Esophagus muscularis mucosa (tissue), 4 donors: ENCODE measurements at regions not wholly inside any gene's neighbourhood (a gene's known extent, or its start where the extent isn't known, plus 50 kb on each side); places are given as distances from the start of the nearest gene placed in this dataset.
"Not testable (repeated sequence)": the region's sequence is repeated elsewhere in the genome, so short reads cannot be mapped to it uniquely, and the experiment has no call there.

Experiments
- DNase-seq: peaks from one replicate; pipeline ENCODE4 v3.0.0-alpha.2; 2017; ENCODE audit errors: extremely low spot score
- H3K27ac ChIP-seq, 4 donors: fragments of 200-600 bp; sonication (generic); replicated peaks in 1 of 4; 1 replicate in 3 of 4; 2 replicates in 1 of 4; pipeline ENCODE4 v1.5.1; 2016 to 2019; ENCODE audit warnings: mild to moderate bottlenecking in 1 of 4
- H3K27me3 ChIP-seq, 4 donors: fragments of 200-600 bp; sonication (generic); one replicate each; pipeline versions ENCODE4 v1.5.1 to v1.6.0; 2016 to 2019
- H3K36me3 ChIP-seq, 4 donors: fragments of 200-600 bp; sonication (generic); one replicate each; pipeline ENCODE4 v1.5.1; 2016 to 2019
- H3K4me1 ChIP-seq, 4 donors: fragments of 200-600 bp; sonication (generic); one replicate each; pipeline ENCODE4 v1.5.1; 2016 to 2019
- H3K4me3 ChIP-seq, 4 donors: fragments of 200-600 bp; sonication (generic); 1 replicate in 2 of 4; 2 replicates in 2 of 4; pipeline ENCODE4 v1.5.1; 2016 to 2019; ENCODE audit warnings: mild to moderate bottlenecking in 4 of 4, moderate library complexity in 1 of 4
- H3K9me3 ChIP-seq, 4 donors: fragments of 200-600 bp; sonication (generic); 1 replicate in 3 of 4; 2 replicates in 1 of 4; pipeline ENCODE4 v1.5.1; 2016 to 2019
- EP300 ChIP-seq: sonication (generic); formaldehyde crosslinking; IDR thresholded peaks from one replicate; pipeline ENCODE4 v1.6.1; 2017; ENCODE audit warnings: antibody characterized with exemption
- POLR2A ChIP-seq: fragments of 450-650 bp; IDR thresholded peaks from one replicate; pipeline ENCODE4 v1.6.1; 2017; ENCODE audit warnings: antibody characterized with exemption, moderate library complexity, mild to moderate bottlenecking, low read depth
- POLR2AphosphoS5 ChIP-seq, 2 donors: sonication (generic); formaldehyde crosslinking; IDR thresholded peaks; one replicate each; pipeline ENCODE4 v1.6.1; 2017; ENCODE audit warnings: antibody characterized with exemption in 2 of 2
- WGBS: methylation state at CpG from one replicate; pipeline ENCODE4 v1.1.5; 2018; 5-methylcytosine and 5-hydroxymethylcytosine counted together
- intact Hi-C: fragments of 100-400 bp; cut with DNase I; formaldehyde crosslinking; loops from one replicate; pipeline ENCODE4 v1.15.1; 2023
- TF ChIP-seq, protein P1 (sequence below), 3 experiments: fragments of 200-600 bp in 2 of 3; fragments of 450-650 bp in 1 of 3; sonication (generic) in 2 of 3; IDR thresholded peaks; one replicate each; pipeline ENCODE4 v1.5.1; 2017 to 2019; ENCODE audit warnings: antibody characterized with exemption in 3 of 3, mild to moderate bottlenecking in 2 of 3, moderate library complexity in 1 of 3

DNA sequence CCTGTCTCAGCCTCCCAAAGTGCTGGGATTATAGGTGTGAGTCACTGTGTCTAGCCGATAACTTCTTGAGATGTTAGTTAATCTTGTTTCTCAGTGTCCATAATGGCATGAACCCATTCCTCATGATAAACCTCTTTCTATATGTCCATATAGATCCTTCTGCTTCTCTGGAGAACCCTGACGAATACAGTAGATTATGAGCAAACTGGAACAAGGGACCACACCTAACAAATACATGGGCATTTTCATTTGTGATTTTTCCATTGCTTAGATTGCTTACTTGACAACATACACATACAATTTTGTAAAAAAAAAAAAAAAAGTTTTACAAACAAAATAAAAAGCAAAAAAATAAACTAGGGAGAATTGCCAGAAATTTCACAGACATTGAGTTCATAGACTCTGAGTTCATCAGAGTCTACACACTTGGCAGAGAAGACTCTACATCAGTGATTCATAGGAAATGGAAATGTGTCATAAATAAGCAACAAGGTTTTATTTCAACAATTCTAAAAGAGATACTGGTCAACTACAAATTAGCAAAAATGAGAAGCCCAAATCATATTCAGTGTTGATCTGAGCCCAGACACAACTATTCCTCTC lies 96.7 kb downstream of the GALR1 start:
- intact Hi-C loops = no loop called here
- 94% methylated on average over 2 of the region's 2 CpGs for WGBS

DNA sequence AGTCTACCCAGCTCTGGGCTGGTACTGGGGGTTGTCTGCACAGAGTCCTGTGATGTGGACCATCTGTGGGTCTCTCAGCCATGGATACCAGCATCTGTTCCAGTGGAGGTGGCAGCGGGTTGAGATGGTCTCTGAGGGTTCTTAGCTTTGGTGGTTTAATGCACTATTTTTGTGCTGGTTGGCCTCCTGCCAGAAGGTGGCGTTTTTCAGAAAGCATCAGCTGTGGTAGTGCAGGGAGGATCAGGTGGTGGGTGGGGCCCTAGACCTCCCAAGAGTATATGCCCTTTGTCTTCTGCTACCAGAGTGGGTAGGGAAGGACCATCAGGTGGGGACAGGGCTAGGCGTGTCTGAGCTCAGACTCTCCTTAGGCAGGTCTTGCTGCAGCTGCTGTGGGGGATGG lies 103.7 kb downstream of the GALR1 start:
- H3K36me3 ChIP-seq, H3K27me3 ChIP-seq, H3K4me1 ChIP-seq, DNase-seq, H3K9me3 ChIP-seq, intact Hi-C loops, H3K4me3 ChIP-seq, H3K27ac ChIP-seq: not testable (repeated sequence)
- WGBS = 68% methylated on average over 3 of the region's 3 CpGs

More for the DNA sequence above, 96.7 kb downstream of the GALR1 start:
- no peaks in the 10 kb centered on the region for H3K9me3 ChIP-seq
- H3K27me3 ChIP-seq = peaks cover 0 to 8% (median 0%) of the 10 kb centered on the region in 4 donors
- no peak for DNase-seq
- no peaks in the 10 kb centered on the region for H3K36me3 ChIP-seq
- no peak overlapping the region for H3K27ac ChIP-seq
- TF ChIP-seq POLR2A (no peak), POLR2AphosphoS5 (IDR thresholded peaks at IDR 0.05) (no peak), EP300 (no peak)
- TF ChIP-seq, protein P1, sequence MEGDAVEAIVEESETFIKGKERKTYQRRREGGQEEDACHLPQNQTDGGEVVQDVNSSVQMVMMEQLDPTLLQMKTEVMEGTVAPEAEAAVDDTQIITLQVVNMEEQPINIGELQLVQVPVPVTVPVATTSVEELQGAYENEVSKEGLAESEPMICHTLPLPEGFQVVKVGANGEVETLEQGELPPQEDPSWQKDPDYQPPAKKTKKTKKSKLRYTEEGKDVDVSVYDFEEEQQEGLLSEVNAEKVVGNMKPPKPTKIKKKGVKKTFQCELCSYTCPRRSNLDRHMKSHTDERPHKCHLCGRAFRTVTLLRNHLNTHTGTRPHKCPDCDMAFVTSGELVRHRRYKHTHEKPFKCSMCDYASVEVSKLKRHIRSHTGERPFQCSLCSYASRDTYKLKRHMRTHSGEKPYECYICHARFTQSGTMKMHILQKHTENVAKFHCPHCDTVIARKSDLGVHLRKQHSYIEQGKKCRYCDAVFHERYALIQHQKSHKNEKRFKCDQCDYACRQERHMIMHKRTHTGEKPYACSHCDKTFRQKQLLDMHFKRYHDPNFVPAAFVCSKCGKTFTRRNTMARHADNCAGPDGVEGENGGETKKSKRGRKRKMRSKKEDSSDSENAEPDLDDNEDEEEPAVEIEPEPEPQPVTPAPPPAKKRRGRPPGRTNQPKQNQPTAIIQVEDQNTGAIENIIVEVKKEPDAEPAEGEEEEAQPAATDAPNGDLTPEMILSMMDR (IDR thresholded peaks at IDR 0.05) = no peak
- no peaks in the 10 kb centered on the region for H3K4me1 ChIP-seq
- H3K4me3 ChIP-seq = no peak overlapping the region

DNA sequence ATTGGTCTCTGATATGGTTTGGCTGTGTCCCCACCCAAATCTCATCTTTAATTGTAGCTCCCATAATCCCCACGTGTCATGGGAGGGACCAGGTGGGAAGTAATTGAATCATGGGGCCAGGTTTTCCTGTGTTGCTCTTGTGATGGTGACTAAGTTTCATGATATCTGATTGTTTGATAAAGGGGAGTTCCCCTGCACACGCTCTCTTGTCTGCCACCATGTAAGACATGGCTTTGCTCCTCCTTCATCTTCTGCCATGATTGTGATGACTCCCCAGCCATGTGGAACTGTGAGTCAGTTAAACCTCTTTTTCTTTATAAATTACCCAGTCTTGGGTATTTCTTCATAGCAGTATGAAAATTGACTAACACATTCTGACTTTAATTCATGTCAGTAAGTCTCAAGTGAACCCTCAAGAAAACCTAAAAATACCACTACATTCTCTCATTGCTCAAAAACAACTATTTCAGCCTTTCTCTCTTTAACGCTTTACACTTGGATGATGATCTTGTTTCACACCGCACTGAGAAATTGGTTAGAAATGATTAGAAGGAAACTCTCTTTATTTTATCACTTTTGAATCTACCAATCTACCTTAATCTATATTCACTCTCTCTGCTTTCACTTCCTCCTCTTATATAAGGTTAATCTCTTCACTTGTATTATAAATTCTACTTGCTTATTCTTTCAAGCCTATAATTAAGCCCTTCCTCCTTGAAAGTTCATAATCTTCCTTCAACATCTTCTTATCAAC lies 110.1 kb downstream of the GALR1 start:
- WGBS = 79% methylated on average over 4 of the region's 4 CpGs
- intact Hi-C loops = no loop called here
- Histone ChIP-seq H3K9me3 (no peaks in the 10 kb centered on the region), H3K36me3 (no peaks in the 10 kb centered on the region), H3K27me3 (peaks cover 0 to 6% (median 0%) of the 10 kb centered on the region in 4 donors), H3K27ac (no peak overlapping the region), H3K4me1 (no peaks in the 10 kb centered on the region), H3K4me3 (no peak overlapping the region)
- DNase-seq = no peak
- TF ChIP-seq POLR2AphosphoS5 (IDR thresholded peaks at IDR 0.05) (no peak), EP300 (no peak)
- TF ChIP-seq, protein P1 (IDR thresholded peaks at IDR 0.05) = no peak

DNA sequence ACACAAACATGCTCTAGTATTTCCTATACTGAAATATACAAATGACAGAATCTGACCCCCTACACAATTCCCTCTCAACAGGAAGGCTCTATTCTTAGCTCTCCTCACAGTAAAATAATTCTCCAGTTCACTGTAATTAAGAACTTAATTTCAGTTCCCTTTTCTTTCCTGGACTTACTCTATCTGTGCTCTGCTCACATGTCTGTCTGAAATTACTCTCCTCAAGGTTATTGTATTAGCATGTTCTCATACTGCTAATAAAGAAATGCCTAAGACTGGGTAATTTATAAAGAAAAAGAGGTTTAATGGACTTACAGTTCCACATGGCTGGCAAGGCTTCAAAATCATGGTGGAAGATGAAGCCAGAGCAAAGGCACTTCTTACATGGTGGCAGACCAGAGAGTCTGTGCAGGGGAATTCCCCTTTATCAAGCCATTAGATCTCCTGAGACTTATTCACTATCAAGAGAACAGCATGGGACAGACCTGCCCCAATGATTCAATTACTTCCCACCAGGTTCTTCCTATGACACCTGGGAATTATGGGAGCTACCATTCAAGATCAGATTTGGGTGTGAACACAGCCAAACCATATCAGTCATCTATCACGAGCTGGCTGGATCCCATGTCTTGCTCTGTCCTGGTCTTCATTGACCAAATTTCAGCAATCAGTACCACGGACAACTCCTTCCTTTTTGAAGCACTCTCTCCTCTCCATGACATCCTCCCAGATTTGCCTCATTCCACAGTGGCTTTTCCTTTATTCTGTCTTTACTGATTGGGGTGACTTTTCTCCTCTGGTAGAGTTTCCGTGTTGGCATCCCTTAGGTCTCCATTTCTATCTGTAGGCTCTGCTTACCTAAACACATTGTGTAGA lies 110.9 kb downstream of the GALR1 start:
- no peak overlapping the region for H3K27ac ChIP-seq
- no peak for DNase-seq
- TF ChIP-seq POLR2A = no peak
- no peak for TF ChIP-seq POLR2AphosphoS5 (IDR thresholded peaks at IDR 0.05)
- no peak for TF ChIP-seq EP300
- TF ChIP-seq, protein P1 (IDR thresholded peaks at IDR 0.05) = no peak
- H3K4me1 ChIP-seq = no peaks in the 10 kb centered on the region
- intact Hi-C loops = no loop called here
- 59% methylated on average over 3 of the region's 3 CpGs for WGBS
- no peaks in the 10 kb centered on the region for H3K9me3 ChIP-seq
- H3K4me3 ChIP-seq = no peak overlapping the region
- peaks cover 0 to 6% (median 0%) of the 10 kb centered on the region in 4 donors for H3K27me3 ChIP-seq
- H3K36me3 ChIP-seq = no peaks in the 10 kb centered on the region

DNA sequence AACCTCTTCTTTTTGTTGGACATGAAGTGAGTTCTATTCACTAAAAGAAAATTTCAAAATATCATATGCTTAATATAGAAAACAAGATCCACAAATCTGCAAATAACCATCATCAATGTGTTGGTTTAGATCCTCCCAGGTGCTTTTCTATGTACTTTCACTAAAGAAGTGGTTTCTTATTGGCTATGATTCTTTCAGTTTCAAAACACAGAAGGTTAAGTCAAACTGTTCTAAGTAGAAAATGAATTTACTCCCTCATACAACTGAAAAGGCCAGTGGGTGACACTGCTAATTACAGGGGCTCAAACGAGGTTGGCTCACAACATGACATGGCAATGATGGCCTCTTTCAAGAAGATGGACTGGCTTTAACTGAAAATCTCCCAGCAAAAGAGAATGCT lies 111.7 kb downstream of the GALR1 start:
- Histone ChIP-seq H3K27ac (no peak overlapping the region), H3K4me3 (no peak overlapping the region), H3K27me3 (peaks cover 0 to 6% (median 0%) of the 10 kb centered on the region in 4 donors), H3K36me3 (no peaks in the 10 kb centered on the region), H3K9me3 (no peaks in the 10 kb centered on the region), H3K4me1 (peaks cover 0 to 6% (median 2%) of the 10 kb centered on the region in 4 donors)
- intact Hi-C loops = no loop called here
- DNase-seq = no peak
- 80% methylated on average over 1 of the region's 1 CpG for WGBS
- TF ChIP-seq POLR2AphosphoS5 (IDR thresholded peaks at IDR 0.05) (no peak), POLR2A (no peak), EP300 (no peak)
- TF ChIP-seq, protein P1 (IDR thresholded peaks at IDR 0.05) = no peak
